AG04450 (cell line): ENCODE measurements at regions not wholly inside any gene's neighbourhood (a gene's known extent, or its start where the extent isn't known, plus 50 kb on each side); places are given as distances from the start of the nearest gene placed in this dataset.

Experiments used
- CTCF ChIA-PET: fragments of 300-600, 350-600 bp; formaldehyde crosslinking; extraction: SDS; loops from one replicate; lab custom pipeline; 2022; ENCODE audit warnings: antibody characterized with exemption, inconsistent platforms; lab: Charles Lee
- POLR2A ChIA-PET: fragments of 350-600 bp; formaldehyde crosslinking; extraction: SDS; loops from one replicate; lab custom pipeline; 2021; ENCODE audit warnings: antibody characterized with exemption, inconsistent platforms; lab: Yijun Ruan, JAX
- DNase-seq: peaks from one replicate; pipeline ENCODE4 v3.0.0-alpha.2; 2011; ENCODE audit warnings: low read depth, low spot score
- H3K27ac ChIP-seq: one replicate; pipeline ENCODE4 v1.5.1; 2012; ENCODE audit warnings: low read depth, low read length, control low read depth
- H3K27me3 ChIP-seq: one replicate; pipeline ENCODE4 v1.6.0; 2012; ENCODE audit warnings: low read length; ENCODE audit not compliant: control insufficient read depth, insufficient read depth
- H3K4me3 ChIP-seq: 2 replicates; pipeline ENCODE4 v1.5.1; 2011; ENCODE audit warnings: mild to moderate bottlenecking, low read depth, low read length, control low read depth
- H3K9me3 ChIP-seq: 2 replicates; pipeline ENCODE4 v1.5.1; 2012; ENCODE audit warnings: low read length; ENCODE audit not compliant: control insufficient read depth, insufficient read depth
- CTCF ChIP-seq: IDR thresholded peaks from 2 replicates; pipeline ENCODE4 v1.5.1; 2011; ENCODE audit warnings: low read depth, low read length, control low read depth, inconsistent platforms

GRCh38 chr4:158322109-158322508, 111.8 kb downstream of the TMEM144 start:
- Histone ChIP-seq H3K27me3 (no peaks in the 10 kb centered on the region), H3K27ac (no peak overlapping the region), H3K4me3 (no peak overlapping the region), H3K9me3 (peaks cover 5% of the 10 kb centered on the region; the same call in 1 of the 2 replicates)
- ChIA-PET POLR2A (no interaction called here), CTCF (interaction anchor here (1.8 kb wide), 1 partner anchor 62 kb away, joined by 6 read pairs; no protein-coding TSS in a partner anchor)
- DNase-seq: no peak
- no peak for TF ChIP-seq CTCF

- H3K4me3 ChIP-seq: no peak overlapping the region
- no peak for DNase-seq
- ChIA-PET POLR2A (no interaction called here), CTCF (no interaction called here)
- no peaks in the 10 kb centered on the region for H3K27me3 ChIP-seq
- TF ChIP-seq CTCF: no peak
- H3K27ac ChIP-seq: no peak overlapping the region
- no peaks in the 10 kb centered on the region for H3K9me3 ChIP-seq
These were observed 117.2 kb downstream of the TMEM144 start for GRCh38 chr4:158327525-158327924.

DNA sequence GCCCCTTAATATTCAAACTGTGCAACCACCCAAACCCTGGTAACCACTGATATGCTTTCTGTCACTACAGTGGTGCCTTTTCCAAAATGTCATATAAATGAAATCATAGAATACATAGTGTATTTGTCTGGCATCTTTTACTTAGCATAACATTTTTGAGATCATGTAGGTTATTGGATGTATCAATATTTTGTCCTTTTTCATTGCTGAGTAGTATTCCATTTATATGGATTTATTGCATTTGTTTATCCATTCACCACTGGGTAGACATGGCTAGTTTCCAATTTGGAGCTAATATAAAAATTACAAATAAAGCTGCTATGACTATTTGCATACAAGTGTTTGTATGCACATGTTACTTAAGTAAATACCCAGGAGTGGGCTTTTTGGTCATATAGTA, 121.6 kb downstream of the TMEM144 start:
- Histone ChIP-seq H3K4me3 (no peak overlapping the region), H3K9me3 (no peaks in the 10 kb centered on the region), H3K27ac (no peak overlapping the region), H3K27me3 (no peaks in the 10 kb centered on the region)
- TF ChIP-seq CTCF: no peak
- ChIA-PET CTCF (interaction anchor here (0.6 kb wide), 1 partner anchor 198 kb away, joined by 3 read pairs; no protein-coding TSS in a partner anchor), POLR2A (no interaction called here)
- no peak for DNase-seq

DNA sequence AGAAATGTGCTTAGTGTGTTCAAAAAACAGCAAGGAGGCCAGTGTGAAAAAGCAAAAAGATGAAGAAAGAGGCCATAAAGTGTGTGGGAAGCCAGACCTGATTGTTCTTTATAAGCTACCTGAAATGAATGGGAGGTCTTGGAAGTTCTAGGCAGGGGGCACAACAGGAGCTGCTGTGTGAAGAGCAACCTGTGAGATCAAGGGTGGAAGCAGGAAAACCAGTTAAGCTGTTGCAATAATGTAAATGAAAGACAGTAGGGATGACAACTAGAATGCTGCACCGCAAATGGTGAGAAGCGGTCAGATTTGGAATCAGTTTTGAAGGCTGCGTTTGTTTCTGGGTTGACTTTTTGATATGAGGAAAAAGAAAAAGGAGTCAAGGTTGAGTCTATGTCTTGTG, 123.5 kb downstream of the TMEM144 start:
- no peak for DNase-seq
- Histone ChIP-seq H3K27me3 (no peaks in the 10 kb centered on the region), H3K4me3 (no peak overlapping the region), H3K9me3 (no peaks in the 10 kb centered on the region), H3K27ac (no peak overlapping the region)
- CTCF ChIA-PET: no interaction called here
- TF ChIP-seq CTCF: no peak
- POLR2A ChIA-PET: no interaction called here

GRCh38 chr4:158341896-158342295, 131.6 kb downstream of the TMEM144 start:
- DNase-seq: no peak
- H3K4me3 ChIP-seq: no peak overlapping the region
- no peak for TF ChIP-seq CTCF
- no peaks in the 10 kb centered on the region for H3K27me3 ChIP-seq
- no peak overlapping the region for H3K27ac ChIP-seq
- no peaks in the 10 kb centered on the region for H3K9me3 ChIP-seq
- CTCF ChIA-PET: no interaction called here
- POLR2A ChIA-PET: no interaction called here
